Esophagus (tissue), 2 donors: ENCODE measurements at regions not wholly inside any gene's neighbourhood (a gene's known extent, or its start where the extent isn't known, plus 50 kb on each side); places are given as distances from the start of the nearest gene placed in this dataset.

Experiments
- H3K27ac ChIP-seq, 2 donors: one replicate each; pipeline ENCODE4 v1.5.1; 2013; ENCODE audit warnings: low read depth in 2 of 2, mild to moderate bottlenecking in 2 of 2, inconsistent platforms in 1 of 2, low read length in 1 of 2, moderate library complexity in 1 of 2
- H3K27me3 ChIP-seq, 2 donors: one replicate each; pipeline ENCODE4 v1.6.1; 2013; ENCODE audit warnings: low read length in 2 of 2, control low read depth in 1 of 2, mild to moderate bottlenecking in 1 of 2; ENCODE audit not compliant: insufficient read depth in 2 of 2, control insufficient read depth in 1 of 2
- H3K36me3 ChIP-seq, 2 donors: one replicate each; pipeline ENCODE4 v1.6.1; 2013; ENCODE audit warnings: low read length in 1 of 2; ENCODE audit not compliant: control insufficient read depth in 2 of 2, insufficient read depth in 2 of 2
- H3K4me1 ChIP-seq, 2 donors: one replicate each; pipeline ENCODE4 v1.6.1; 2013; ENCODE audit warnings: low read length in 1 of 2; ENCODE audit not compliant: control insufficient read depth in 2 of 2, insufficient read depth in 2 of 2
- H3K4me3 ChIP-seq, 2 donors: one replicate each; pipeline ENCODE4 v1.5.1; 2013; ENCODE audit warnings: low read length in 2 of 2, mild to moderate bottlenecking in 2 of 2, low read depth in 1 of 2, moderate library complexity in 1 of 2
- H3K9me3 ChIP-seq, 2 donors: one replicate each; pipeline ENCODE4 v1.6.1; 2013; ENCODE audit warnings: mild to moderate bottlenecking in 2 of 2, low read depth in 1 of 2, low read length in 1 of 2, moderate library complexity in 1 of 2; ENCODE audit not compliant: control insufficient read depth in 2 of 2, insufficient read depth in 1 of 2
- WGBS, 2 donors: extraction: QIAGEN DNeasy Blood & Tissue Kit; methylation state at CpG; one replicate each; pipeline ENCODE4 v1.1.7; 2013; 5-methylcytosine and 5-hydroxymethylcytosine counted together
- donor health status: healthy with polysubstance abuse.
- donor health status: Bipolar disorder and iron deficiency.

DNA sequence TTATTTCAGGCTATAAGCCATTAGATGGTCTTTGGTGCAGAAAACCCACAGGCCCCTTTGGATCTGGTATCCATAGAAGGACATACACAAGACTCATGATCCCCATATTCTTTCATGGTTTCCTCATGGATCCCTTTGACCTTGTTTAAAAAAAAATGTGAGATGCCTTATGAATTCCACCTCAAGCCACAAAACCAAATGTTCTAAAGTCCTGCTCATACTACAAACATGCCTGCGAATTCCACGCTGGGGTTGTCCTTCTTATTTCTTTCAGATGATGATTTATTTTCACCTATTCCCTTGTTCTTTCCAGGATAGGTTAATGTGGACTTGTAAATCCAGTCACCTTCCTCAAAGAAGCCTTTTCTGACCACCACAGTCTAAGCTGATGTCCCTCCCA, 256.9 kb upstream of the DPYD start:
- 88 to 89% methylated on average over 2 of the region's 2 CpGs for WGBS, 2 donors
- H3K27me3 ChIP-seq: no peaks in the 10 kb centered on the region
- H3K27ac ChIP-seq: no peak overlapping the region
- H3K4me3 ChIP-seq: no peak overlapping the region
- H3K4me1 ChIP-seq: no peaks in the 10 kb centered on the region
- H3K36me3 ChIP-seq: no peaks in the 10 kb centered on the region
- no peaks in the 10 kb centered on the region for H3K9me3 ChIP-seq

DNA sequence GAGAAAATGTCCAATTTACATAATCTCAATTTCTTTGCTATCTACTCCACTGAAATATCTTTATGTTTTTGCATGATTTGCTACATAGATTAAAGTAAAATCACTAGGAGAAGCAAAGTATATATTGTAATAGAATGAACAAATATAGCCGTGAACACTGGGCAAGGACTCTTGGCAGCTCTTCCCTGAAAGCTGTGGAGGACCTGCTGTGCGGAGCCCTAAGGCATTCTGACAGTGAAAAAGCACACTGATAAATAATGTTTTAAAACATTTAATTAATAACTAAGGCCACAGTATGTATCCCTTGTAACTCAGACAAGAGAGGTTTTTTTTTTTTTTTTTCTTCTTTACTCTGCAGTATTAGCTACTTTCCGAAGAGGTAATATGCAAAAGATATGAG, 256.1 kb upstream of the DPYD start:
- Histone ChIP-seq H3K27ac (no peak overlapping the region), H3K27me3 (no peaks in the 10 kb centered on the region), H3K4me3 (no peak overlapping the region), H3K4me1 (no peaks in the 10 kb centered on the region), H3K9me3 (no peaks in the 10 kb centered on the region), H3K36me3 (no peaks in the 10 kb centered on the region)
- 59 to 76% methylated on average over 3 of the region's 3 CpGs for WGBS, 2 donors

DNA sequence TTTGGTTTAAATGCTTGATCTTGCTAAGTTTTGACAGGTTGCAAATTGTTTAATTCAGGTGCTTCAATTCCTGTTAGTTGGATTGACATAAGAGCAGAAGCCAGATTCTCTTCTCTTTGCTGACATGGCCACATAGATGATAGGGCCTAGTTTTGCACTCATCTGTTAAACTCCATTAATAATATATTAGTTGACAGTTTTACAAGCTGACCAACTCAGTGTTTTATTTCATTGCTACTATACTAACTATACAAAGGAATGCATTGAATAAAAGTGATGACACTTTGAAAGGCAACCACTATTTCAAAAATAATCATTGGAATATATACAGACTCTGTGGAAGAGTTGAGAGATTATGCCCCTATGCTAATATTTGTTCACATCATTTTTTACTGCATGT, 255.6 kb upstream of the DPYD start:
- Histone ChIP-seq H3K36me3 (no peaks in the 10 kb centered on the region), H3K4me1 (no peaks in the 10 kb centered on the region), H3K27ac (no peak overlapping the region), H3K9me3 (no peaks in the 10 kb centered on the region), H3K4me3 (no peak overlapping the region), H3K27me3 (no peaks in the 10 kb centered on the region)

DNA sequence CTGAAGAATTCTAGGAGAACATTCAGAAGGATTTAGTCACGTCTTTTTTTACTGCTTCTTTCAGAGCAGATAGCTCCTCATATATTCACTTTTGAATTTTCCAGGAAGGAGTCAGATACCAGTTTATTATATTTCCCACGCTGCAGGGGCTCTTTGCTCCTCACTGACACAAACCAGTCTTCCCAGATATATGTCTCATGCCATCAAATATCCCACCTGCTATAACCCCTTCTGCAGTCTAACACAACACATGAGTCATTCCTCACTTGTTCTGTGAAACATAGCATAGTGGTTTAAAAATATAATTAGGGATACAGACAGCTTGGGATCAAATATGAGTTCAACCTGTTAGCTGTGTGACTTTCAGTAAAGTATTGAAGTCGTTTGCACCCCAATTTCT, 251.7 kb upstream of the DPYD start:
- Histone ChIP-seq H3K27ac (no peak overlapping the region), H3K9me3 (no peaks in the 10 kb centered on the region), H3K36me3 (no peaks in the 10 kb centered on the region), H3K4me3 (no peak overlapping the region), H3K27me3 (no peaks in the 10 kb centered on the region), H3K4me1 (no peaks in the 10 kb centered on the region)
- WGBS, 2 donors: 52 to 54% methylated on average over 3 of the region's 3 CpGs

DNA sequence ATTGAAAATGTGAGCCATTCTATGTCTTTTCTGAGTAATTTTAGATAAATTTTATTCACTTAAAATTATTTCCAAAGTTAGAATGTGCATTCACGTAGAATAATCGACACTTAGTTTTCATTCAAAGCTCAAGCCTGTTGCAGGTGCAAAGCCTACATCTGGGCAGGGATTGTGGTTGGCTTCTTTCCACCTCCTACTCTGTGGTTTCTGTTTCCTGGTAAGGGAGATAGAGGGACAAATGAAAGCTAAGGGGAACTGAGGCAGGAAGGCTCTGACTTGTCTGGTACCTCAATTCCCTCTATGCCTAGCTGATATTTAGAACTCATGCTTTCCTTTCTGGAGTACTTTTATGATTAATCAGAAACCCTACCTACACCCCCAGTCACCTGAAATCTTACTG, 251.2 kb upstream of the DPYD start:
- H3K27ac ChIP-seq: no peak overlapping the region
- no peaks in the 10 kb centered on the region for H3K9me3 ChIP-seq
- no peaks in the 10 kb centered on the region for H3K4me1 ChIP-seq
- H3K27me3 ChIP-seq: no peaks in the 10 kb centered on the region
- H3K4me3 ChIP-seq: no peak overlapping the region
- no peaks in the 10 kb centered on the region for H3K36me3 ChIP-seq
- 56 to 70% methylated on average over 2 of the region's 2 CpGs for WGBS, 2 donors

DNA sequence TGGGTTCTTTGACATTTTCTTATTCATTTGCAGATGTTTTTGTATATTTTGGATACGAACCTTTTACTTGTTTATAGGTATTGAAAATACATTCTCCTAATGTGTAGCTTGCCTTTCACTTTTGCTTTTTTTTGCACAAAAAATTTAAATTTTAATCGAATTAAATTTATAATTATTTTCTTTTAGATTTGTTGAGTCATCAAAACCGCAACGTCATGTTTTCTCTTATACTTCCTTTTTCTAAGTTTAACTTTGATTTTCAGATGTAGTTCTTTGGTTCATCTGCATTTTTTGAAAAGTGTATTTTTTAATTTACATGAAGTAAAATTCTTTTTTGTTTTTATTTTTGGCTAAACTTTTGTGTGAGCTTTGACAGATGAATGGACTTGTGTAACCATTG, 243.7 kb upstream of the DPYD start:
- Histone ChIP-seq H3K36me3 (no peaks in the 10 kb centered on the region), H3K27ac (no peak overlapping the region), H3K4me1 (no peaks in the 10 kb centered on the region), H3K9me3 (no peaks in the 10 kb centered on the region), H3K27me3 (no peaks in the 10 kb centered on the region), H3K4me3 (no peak overlapping the region)
- WGBS, 2 donors: 77 to 79% methylated on average over 4 of the region's 4 CpGs

DNA sequence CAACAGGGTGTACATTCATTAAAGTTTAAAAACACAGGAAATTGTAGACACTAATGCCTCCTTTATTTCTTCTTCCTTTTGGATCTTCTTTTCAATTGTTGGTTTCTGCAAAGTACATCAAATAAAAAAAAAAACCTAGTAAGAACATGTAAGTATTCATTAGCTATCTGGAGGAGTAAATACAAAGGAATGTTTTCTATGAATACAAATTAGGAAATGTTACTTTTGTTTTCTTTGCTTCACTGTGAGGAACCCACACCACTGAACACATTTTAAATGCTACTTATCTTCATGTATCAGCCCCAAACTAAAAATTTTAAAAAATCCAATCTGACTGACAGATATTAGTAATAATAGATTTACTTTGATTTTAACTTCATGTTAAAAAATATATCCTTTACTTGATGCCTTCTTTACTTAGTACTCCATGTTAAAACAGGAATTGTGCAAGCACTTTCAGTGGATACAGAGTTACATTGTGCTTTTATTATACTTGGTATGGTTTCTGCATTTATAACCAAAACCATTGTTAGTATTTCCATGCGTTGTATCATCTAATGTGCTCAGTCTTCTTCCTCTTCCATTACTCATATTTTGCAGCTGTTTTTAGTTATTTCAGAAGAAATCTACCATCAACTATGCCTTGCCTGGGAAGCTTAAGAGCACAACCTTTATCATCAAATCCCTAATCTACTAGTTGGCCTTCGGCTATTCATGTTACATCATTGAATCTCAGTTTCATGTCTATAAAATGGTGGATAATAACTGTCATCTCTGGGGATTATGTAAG, 236.9 kb upstream of the DPYD start:
- 86% methylated on average over 2 of the region's 2 CpGs for WGBS, 2 donors
- no peaks in the 10 kb centered on the region for H3K9me3 ChIP-seq
- H3K27ac ChIP-seq: no peak overlapping the region
- no peaks in the 10 kb centered on the region for H3K36me3 ChIP-seq
- H3K4me1 ChIP-seq: no peaks in the 10 kb centered on the region
- H3K4me3 ChIP-seq: no peak overlapping the region
- no peaks in the 10 kb centered on the region for H3K27me3 ChIP-seq

DNA sequence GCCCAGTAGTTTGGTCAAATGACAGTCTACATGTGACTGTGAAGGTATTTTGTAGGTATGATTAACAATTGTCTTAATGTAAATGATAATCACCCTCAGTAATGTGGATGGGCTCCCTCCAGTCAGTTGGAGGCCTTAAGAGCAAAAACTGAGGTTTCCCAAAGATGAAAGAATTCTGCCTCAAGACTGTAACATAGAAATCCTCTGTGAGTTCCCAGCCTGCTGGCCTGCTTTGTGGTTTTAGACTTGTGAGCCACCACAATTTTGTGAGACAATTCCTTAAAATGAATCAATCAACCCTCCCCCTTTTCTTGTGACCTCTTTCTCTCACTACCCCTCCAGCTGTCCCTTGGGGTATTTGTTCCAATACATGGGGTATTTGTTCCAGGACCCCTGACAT, 226.4 kb upstream of the DPYD start:
- Histone ChIP-seq H3K4me3 (no peak overlapping the region), H3K9me3 (no peaks in the 10 kb centered on the region), H3K27ac (no peak overlapping the region), H3K36me3 (no peaks in the 10 kb centered on the region), H3K4me1 (no peaks in the 10 kb centered on the region), H3K27me3 (no peaks in the 10 kb centered on the region)

DNA sequence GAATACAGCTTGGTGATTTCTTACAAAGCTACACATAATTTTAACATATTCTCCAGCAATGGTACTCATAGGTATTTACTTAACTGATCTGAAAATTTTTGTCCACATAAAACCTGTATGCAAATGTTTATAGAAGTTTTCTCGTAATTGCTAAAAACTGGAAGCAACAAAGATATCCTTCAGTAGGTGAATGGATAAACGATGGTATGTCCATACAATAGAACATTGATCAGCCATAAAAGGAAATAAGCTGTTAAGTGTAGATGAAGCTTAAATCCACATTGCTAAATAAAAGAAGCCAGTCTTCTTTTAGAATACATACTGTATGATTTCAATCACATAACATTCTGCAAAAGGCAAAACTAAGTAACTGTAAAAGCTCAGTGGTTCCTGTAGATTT, 224.8 kb upstream of the DPYD start:
- Histone ChIP-seq H3K9me3 (no peaks in the 10 kb centered on the region), H3K4me1 (no peaks in the 10 kb centered on the region), H3K27ac (no peak overlapping the region), H3K36me3 (no peaks in the 10 kb centered on the region), H3K27me3 (no peaks in the 10 kb centered on the region), H3K4me3 (no peak overlapping the region)
- 70 to 91% methylated on average over 2 of the region's 2 CpGs for WGBS, 2 donors

DNA sequence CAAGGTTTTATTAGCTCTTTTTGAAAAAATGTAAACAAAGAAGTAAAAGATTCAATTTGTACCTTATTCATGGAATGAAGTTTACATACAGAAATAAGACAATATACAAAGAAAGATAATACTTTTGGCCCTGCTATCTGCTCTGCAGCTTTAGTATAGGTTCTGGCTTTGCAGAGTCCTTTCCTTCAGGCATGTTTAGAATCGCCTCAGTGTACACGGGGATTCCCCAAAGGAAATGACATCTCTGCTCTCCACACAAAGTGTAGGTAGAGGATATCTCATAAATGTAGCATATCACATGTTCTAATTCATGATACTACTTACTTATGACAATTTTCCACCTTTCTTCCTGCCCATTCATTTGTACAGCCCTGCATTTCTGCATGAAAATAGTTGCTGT, 222.6 kb upstream of the DPYD start:
- no peaks in the 10 kb centered on the region for H3K36me3 ChIP-seq
- WGBS, 2 donors: 48 to 59% methylated on average over 2 of the region's 2 CpGs
- no peaks in the 10 kb centered on the region for H3K27me3 ChIP-seq
- no peaks in the 10 kb centered on the region for H3K4me1 ChIP-seq
- H3K4me3 ChIP-seq: no peak overlapping the region
- no peak overlapping the region for H3K27ac ChIP-seq
- no peaks in the 10 kb centered on the region for H3K9me3 ChIP-seq
